HG02973 (cell line): ENCODE measurements at regions not wholly inside any gene's neighbourhood (a gene's known extent, or its start where the extent isn't known, plus 50 kb on each side); places are given as distances from the start of the nearest gene placed in this dataset.
"Not testable (repeated sequence)": the region's sequence is repeated elsewhere in the genome, so short reads cannot be mapped to it uniquely, and the experiment has no call there.

Experiments
- ATAC-seq: cut with Tn5 transposase; IDR thresholded peaks from one replicate; pipeline ENCODE4 v1.9.1; 2021; ENCODE audit warnings: moderate library complexity; ENCODE audit not compliant: unreplicated experiment

- no peak for ATAC-seq
These were observed 90.9 kb upstream of the MDM1 start for GRCh38 chr12:68422956-68423574.

GRCh38 chr12:68425998-68426397, 93.8 kb upstream of the MDM1 start:
- no peak for ATAC-seq

- ATAC-seq, result no peak
These were observed 96.0 kb upstream of the MDM1 start for GRCh38 chr12:68428211-68428610.

- ATAC-seq, result no peak
These were observed 96.8 kb upstream of the MDM1 start for GRCh38 chr12:68428724-68429501.

- ATAC-seq, result no peak
These were observed 97.5 kb upstream of the MDM1 start for GRCh38 chr12:68429696-68430095.

- ATAC-seq, result no peak
These were observed 99.6 kb upstream of the MDM1 start for GRCh38 chr12:68431786-68432185.

GRCh38 chr12:68432622-68433021, 100.5 kb upstream of the MDM1 start:
- ATAC-seq, result no peak

GRCh38 chr12:68434391-68435298, 102.5 kb upstream of the MDM1 start:
- ATAC-seq, result no peak

GRCh38 chr12:68435299-68435637, 103.1 kb upstream of the MDM1 start:
- no peak for ATAC-seq

GRCh38 chr12:68435816-68436215, 103.7 kb upstream of the MDM1 start:
- no peak for ATAC-seq

GRCh38 chr12:68438601-68439000, 106.4 kb upstream of the MDM1 start:
- no peak for ATAC-seq

GRCh38 chr12:68439368-68440045, 107.3 kb upstream of the MDM1 start:
- ATAC-seq, result no peak

- ATAC-seq, result no peak
These were observed 108.0 kb upstream of the MDM1 start for GRCh38 chr12:68440068-68440581.

- no peak for ATAC-seq
These were observed 109.0 kb upstream of the MDM1 start for GRCh38 chr12:68441167-68441566.

- not testable (repeated sequence) for ATAC-seq
These were observed 110.3 kb upstream of the MDM1 start for GRCh38 chr12:68442353-68442972.

GRCh38 chr12:68443695-68444094, 111.5 kb upstream of the MDM1 start:
- ATAC-seq, result not testable (repeated sequence)

- no peak for ATAC-seq
These were observed 113.7 kb upstream of the MDM1 start for GRCh38 chr12:68445824-68446223.

- ATAC-seq, result no peak
These were observed 114.2 kb upstream of the MDM1 start for GRCh38 chr12:68446384-68446783.

GRCh38 chr12:68446901-68447796, 115.0 kb upstream of the MDM1 start:
- ATAC-seq, result no peak
